GM23338 (cell line): ENCODE measurements at regions not wholly inside any gene's neighbourhood (a gene's known extent, or its start where the extent isn't known, plus 50 kb on each side); places are given as distances from the start of the nearest gene placed in this dataset.

Experiments used
- ATAC-seq: fragments of 200-7000 bp; cut with Tn5 transposase; 3 replicates; pipeline ENCODE4 v1.9.1; 2020
- DNase-seq: peaks from one replicate; pipeline ENCODE4 v3.0.0-alpha.2; 2015; ENCODE audit warnings: low spot score
- H2AFZ ChIP-seq: fragments of 200-600 bp; sonication (generic); 2 replicates; pipeline ENCODE4 v1.8.0; 2016; ENCODE audit warnings: antibody characterized with exemption, mild to moderate bottlenecking, moderate library complexity
- H3F3A ChIP-seq: fragments of 200-600 bp; sonication (generic); replicated peaks from 2 replicates; pipeline ENCODE4 v1.8.0; 2017; ENCODE audit warnings: antibody characterized with exemption, mixed run types, low read depth
- H3K27ac ChIP-seq: fragments of 200-600 bp; sonication (generic); 2 replicates; pipeline ENCODE4 v1.6.1; 2016; ENCODE audit warnings: low read depth
- H3K27me3 ChIP-seq: fragments of 200-600 bp; sonication (generic); 2 replicates; pipeline ENCODE4 v1.8.0; 2016; ENCODE audit warnings: mild to moderate bottlenecking, mixed run types, moderate library complexity; ENCODE audit not compliant: insufficient read depth
- H3K36me3 ChIP-seq: fragments of 200-600 bp; sonication (generic); 2 replicates; pipeline ENCODE4 v1.8.0; 2016; ENCODE audit warnings: mild to moderate bottlenecking; ENCODE audit not compliant: insufficient read depth
- H3K4me1 ChIP-seq: fragments of 200-600 bp; sonication (generic); 2 replicates; pipeline ENCODE4 v1.8.0; 2016; ENCODE audit warnings: mild to moderate bottlenecking, moderate library complexity; ENCODE audit not compliant: insufficient read depth
- H3K4me2 ChIP-seq: fragments of 200-600 bp; sonication (generic); 2 replicates; pipeline ENCODE4 v1.7.1; 2017; ENCODE audit warnings: mixed run types
- H3K4me3 ChIP-seq: fragments of 200-600 bp; sonication (generic); 2 replicates; pipeline ENCODE4 v1.6.1; 2016; ENCODE audit warnings: mixed run types
- H3K79me2 ChIP-seq: fragments of 200-600 bp; sonication (generic); replicated peaks from 2 replicates; pipeline ENCODE4 v1.8.0; 2017; ENCODE audit warnings: mild to moderate bottlenecking; ENCODE audit not compliant: insufficient read depth
- H3K9me2 ChIP-seq: fragments of 200-600 bp; sonication (generic); 2 replicates; pipeline ENCODE4 v1.8.0; 2017; ENCODE audit not compliant: insufficient read depth
- H4K20me1 ChIP-seq: fragments of 200-600 bp; sonication (generic); replicated peaks from 2 replicates; pipeline ENCODE4 v1.8.0; 2017; ENCODE audit warnings: mild to moderate bottlenecking; ENCODE audit not compliant: insufficient read depth
- H3K27ac Mint-ChIP-seq: 2 replicates; pipeline ENCODE4 v1.8.0; 2020; ENCODE audit warnings: inconsistent platforms, mild to moderate bottlenecking, moderate library complexity, mixed read lengths
- H3K27me3 Mint-ChIP-seq: 3 replicates; pipeline ENCODE4 v1.8.0; 2022; ENCODE audit warnings: low read depth, mild to moderate bottlenecking, moderate library complexity, mixed read lengths, inconsistent platforms; ENCODE audit not compliant: insufficient read depth, poor library complexity
- H3K36me3 Mint-ChIP-seq: 3 replicates; pipeline ENCODE4 v1.8.0; 2021; ENCODE audit warnings: low read depth, mild to moderate bottlenecking, inconsistent platforms, moderate library complexity, mixed read lengths
- H3K4me1 Mint-ChIP-seq: 3 replicates; pipeline ENCODE4 v1.8.0; 2020; ENCODE audit warnings: mild to moderate bottlenecking, inconsistent platforms, mixed read lengths
- H3K4me3 Mint-ChIP-seq: 3 replicates; pipeline ENCODE4 v1.8.0; 2021; ENCODE audit warnings: moderate library complexity, mild to moderate bottlenecking, inconsistent platforms, mixed read lengths
- H3K9me3 Mint-ChIP-seq: 3 replicates; pipeline ENCODE4 v1.8.0; 2020; ENCODE audit warnings: moderate library complexity, mild to moderate bottlenecking, inconsistent platforms, mixed read lengths
- ETS1 ChIP-seq: IDR thresholded peaks from 2 replicates; pipeline ENCODE4 v1.6.1; 2016; ENCODE audit warnings: antibody characterized with exemption
- JUNB ChIP-seq: IDR thresholded peaks from one replicate; pipeline ENCODE4 v1.6.1; 2016; ENCODE audit warnings: antibody characterized with exemption; ENCODE audit not compliant: unreplicated experiment
- POLR2AphosphoS5 ChIP-seq: IDR thresholded peaks from 2 replicates; pipeline ENCODE4 v1.6.1; 2016; ENCODE audit warnings: antibody characterized with exemption, low read depth
- REST ChIP-seq: IDR thresholded peaks from one replicate; pipeline ENCODE4 v1.6.1; 2018; ENCODE audit warnings: antibody characterized with exemption; ENCODE audit not compliant: unreplicated experiment
- ZNF331 ChIP-seq: fragments of 250-450 bp; sonication (Bioruptor Pico); IDR thresholded peaks from 2 replicates; pipeline ENCODE4 v1.5.0; 2020; ENCODE audit warnings: low read depth, mild to moderate bottlenecking, moderate library complexity
- ZNF462 ChIP-seq: fragments of 250-450 bp; sonication (Bioruptor Pico); IDR thresholded peaks from 2 replicates; pipeline ENCODE4 v1.5.0; 2020; ENCODE audit warnings: mild to moderate bottlenecking, moderate library complexity

GRCh38 chr16:63663155-63663554 is 1458.7 kb downstream of the CDH11 start:
- Mint-ChIP-seq H3K4me1 (peaks cover 13% of the 10 kb centered on the region; the same call in 2 of the 3 replicates), H3K27me3 (no peaks in the 10 kb centered on the region), H3K27ac (no peak overlapping the region), H3K9me3 (no peaks in the 10 kb centered on the region), H3K36me3 (no peaks in the 10 kb centered on the region; the same call in 2 of the 3 replicates), H3K4me3 (no peak overlapping the region)
- no peaks in the 10 kb centered on the region for H3K9me2 ChIP-seq
- no peaks in the 10 kb centered on the region for H3K79me2 ChIP-seq
- no peak overlapping the region for H3K4me2 ChIP-seq
- DNase-seq (no peak), ATAC-seq (no peak)
- H3K27ac ChIP-seq, result no peak overlapping the region
- H3K36me3 ChIP-seq, result no peaks in the 10 kb centered on the region
- H3F3A ChIP-seq, result no peaks in the 10 kb centered on the region
- no peak overlapping the region for H3K4me3 ChIP-seq
- peaks cover 3% of the 10 kb centered on the region; the same call in 1 of the 2 replicates for H3K4me1 ChIP-seq
- no peaks in the 10 kb centered on the region for H4K20me1 ChIP-seq
- no peaks in the 10 kb centered on the region for H3K27me3 ChIP-seq
- H2AFZ ChIP-seq, result no peak overlapping the region
- TF ChIP-seq POLR2AphosphoS5, result no peak
- TF ChIP-seq REST, result no peak
- no peak for TF ChIP-seq ETS1
- TF ChIP-seq JUNB, result no peak
- TF ChIP-seq ZNF462 (CRISPR knock-in tag), result no peak
- no peak for TF ChIP-seq ZNF331 (CRISPR knock-in tag)
